ENCODE measurements at regions not wholly inside any gene's neighbourhood (a gene's known extent, or its start where the extent isn't known, plus 50 kb on each side); places are given as distances from the start of the nearest gene placed in this dataset.

DNA sequence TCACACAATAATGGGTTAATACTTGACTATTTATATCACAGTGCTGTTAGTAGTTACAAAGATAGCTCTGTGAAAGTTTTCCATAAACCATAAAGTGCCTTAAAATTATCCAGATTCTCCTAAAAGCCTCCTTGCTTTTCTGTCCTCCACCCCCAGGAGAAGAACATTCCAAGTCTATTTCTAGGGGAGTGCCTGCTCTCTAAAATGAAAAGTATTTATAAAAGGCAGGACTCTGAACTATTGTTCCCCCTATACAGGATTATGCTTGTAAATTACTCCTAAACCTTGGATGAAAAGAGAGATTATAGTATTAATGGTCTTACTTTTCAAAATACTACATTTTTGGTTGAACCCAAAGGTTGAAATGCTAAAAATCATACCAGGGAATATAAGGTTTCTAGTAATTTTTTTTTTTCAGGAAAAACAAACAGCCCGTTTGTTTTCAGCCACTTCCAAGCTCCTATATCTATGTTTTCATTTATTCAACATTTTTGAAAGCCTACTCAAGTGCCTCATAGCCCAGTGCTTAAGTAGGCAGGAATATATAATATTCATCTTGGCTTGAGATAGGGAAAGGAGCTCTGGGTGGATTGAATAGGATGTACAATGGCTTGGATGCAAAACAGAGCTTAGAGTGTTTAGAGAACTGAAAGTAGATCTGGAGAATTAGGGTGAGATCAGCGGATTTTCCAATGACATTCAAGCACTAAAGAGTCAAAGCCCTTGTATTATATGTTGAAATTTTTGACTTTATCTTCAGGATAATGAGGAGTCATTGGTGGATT is 320.7 kb downstream of the GPR37 start:
- no peak for ATAC-seq
- no peak for DNase-seq
- H3K36me3 ChIP-seq, result no peaks in the 10 kb centered on the region
- H3K9me3 ChIP-seq, result no peaks in the 10 kb centered on the region
- no peak overlapping the region for H3K27ac ChIP-seq
- no peak for FAIRE-seq
- WGBS, 2 donors, result 49 to 63% methylated on average over 2 of the region's 2 CpGs
- no peaks in the 10 kb centered on the region for H3K4me1 ChIP-seq
- no peak overlapping the region for H3K4me3 ChIP-seq
- H3K27me3 ChIP-seq, result no peaks in the 10 kb centered on the region
- intact Hi-C loops (cut with DNase I), result no loop called here
- TF ChIP-seq, protein P1, sequence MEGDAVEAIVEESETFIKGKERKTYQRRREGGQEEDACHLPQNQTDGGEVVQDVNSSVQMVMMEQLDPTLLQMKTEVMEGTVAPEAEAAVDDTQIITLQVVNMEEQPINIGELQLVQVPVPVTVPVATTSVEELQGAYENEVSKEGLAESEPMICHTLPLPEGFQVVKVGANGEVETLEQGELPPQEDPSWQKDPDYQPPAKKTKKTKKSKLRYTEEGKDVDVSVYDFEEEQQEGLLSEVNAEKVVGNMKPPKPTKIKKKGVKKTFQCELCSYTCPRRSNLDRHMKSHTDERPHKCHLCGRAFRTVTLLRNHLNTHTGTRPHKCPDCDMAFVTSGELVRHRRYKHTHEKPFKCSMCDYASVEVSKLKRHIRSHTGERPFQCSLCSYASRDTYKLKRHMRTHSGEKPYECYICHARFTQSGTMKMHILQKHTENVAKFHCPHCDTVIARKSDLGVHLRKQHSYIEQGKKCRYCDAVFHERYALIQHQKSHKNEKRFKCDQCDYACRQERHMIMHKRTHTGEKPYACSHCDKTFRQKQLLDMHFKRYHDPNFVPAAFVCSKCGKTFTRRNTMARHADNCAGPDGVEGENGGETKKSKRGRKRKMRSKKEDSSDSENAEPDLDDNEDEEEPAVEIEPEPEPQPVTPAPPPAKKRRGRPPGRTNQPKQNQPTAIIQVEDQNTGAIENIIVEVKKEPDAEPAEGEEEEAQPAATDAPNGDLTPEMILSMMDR (IDR thresholded peaks at IDR 0.05), result no peak

GRCh38 chr7:124443762-124444161 is 321.8 kb downstream of the GPR37 start:
- ATAC-seq (no peak), DNase-seq (no peak), FAIRE-seq (no peak)
- H3K27ac ChIP-seq, result no peak overlapping the region
- no peaks in the 10 kb centered on the region for H3K9me3 ChIP-seq
- intact Hi-C loops (cut with DNase I), result no loop called here
- H3K4me1 ChIP-seq, result no peaks in the 10 kb centered on the region
- H3K27me3 ChIP-seq, result no peaks in the 10 kb centered on the region
- no peaks in the 10 kb centered on the region for H3K36me3 ChIP-seq
- no peak overlapping the region for H3K4me3 ChIP-seq
- TF ChIP-seq, protein P1 (IDR thresholded peaks at IDR 0.05), result no peak

- intact Hi-C loops (cut with DNase I), result no loop called here
- TF ChIP-seq, protein P1 (IDR thresholded peaks at IDR 0.05), result no peak
- no peak for DNase-seq
- Histone ChIP-seq H3K27ac (no peak overlapping the region), H3K9me3 (no peaks in the 10 kb centered on the region), H3K36me3 (no peaks in the 10 kb centered on the region), H3K4me3 (no peak overlapping the region), H3K4me1 (no peaks in the 10 kb centered on the region), H3K27me3 (no peaks in the 10 kb centered on the region)
- no peak for ATAC-seq
- FAIRE-seq, result no peak
- 54 to 75% methylated on average over 2 of the region's 2 CpGs for WGBS, 2 donors
These were observed 325.5 kb downstream of the GPR37 start for GRCh38 chr7:124440081-124440480.

GRCh38 chr7:124432009-124432578 is 333.5 kb downstream of the GPR37 start:
- no peaks in the 10 kb centered on the region for H3K9me3 ChIP-seq
- intact Hi-C loops (cut with DNase I), result no loop called here
- 68 to 83% methylated on average over 5 of the region's 5 CpGs for WGBS, 2 donors
- no peaks in the 10 kb centered on the region for H3K27me3 ChIP-seq
- no peak overlapping the region for H3K4me3 ChIP-seq
- no peaks in the 10 kb centered on the region for H3K36me3 ChIP-seq
- H3K4me1 ChIP-seq, result no peaks in the 10 kb centered on the region
- TF ChIP-seq, protein P1 (IDR thresholded peaks at IDR 0.05), result no peak
- H3K27ac ChIP-seq, result no peak overlapping the region
- FAIRE-seq, result no peak
- no peak for DNase-seq
- ATAC-seq, result no peak

- WGBS, 2 donors, result 62 to 77% methylated on average over 4 of the region's 4 CpGs
These were observed 335.7 kb downstream of the GPR37 start for GRCh38 chr7:124429923-124430322.

More at GRCh38 chr7:124429923-124430322, 335.7 kb downstream of the GPR37 start:
- ATAC-seq (no peak), FAIRE-seq (no peak), DNase-seq (no peak)
- H3K9me3 ChIP-seq, result no peaks in the 10 kb centered on the region
- H3K27me3 ChIP-seq, result no peaks in the 10 kb centered on the region
- H3K36me3 ChIP-seq, result no peaks in the 10 kb centered on the region
- H3K4me3 ChIP-seq, result no peak overlapping the region
- H3K4me1 ChIP-seq, result no peaks in the 10 kb centered on the region
- no peak overlapping the region for H3K27ac ChIP-seq
- intact Hi-C loops (cut with DNase I), result no loop called here
- TF ChIP-seq, protein P1 (IDR thresholded peaks at IDR 0.05), result no peak

Data from pancreas (tissue), 10 donors.